Spleen (tissue), 11 donors: ENCODE measurements at regions not wholly inside any gene's neighbourhood (a gene's known extent, or its start where the extent isn't known, plus 50 kb on each side); places are given as distances from the start of the nearest gene placed in this dataset.

Source experiments
- DNase-seq: peaks from one replicate; pipeline ENCODE4 v3.0.0-alpha.2; 2020
- H3K27ac ChIP-seq, 8 donors: fragments of 200-600 bp; sonication (generic) in 7 of 8; 1 replicate in 4 of 8; 2 replicates in 4 of 8; pipeline versions ENCODE4 v1.5.0 to v1.8.0; 2016 to 2021; ENCODE audit warnings: inconsistent platforms in 4 of 8, mild to moderate bottlenecking in 4 of 8, moderate library complexity in 1 of 8
- H3K27me3 ChIP-seq, 7 donors: fragments of 200-600 bp; sonication (generic) in 6 of 7; replicated peaks in 1 of 7; 1 replicate in 4 of 7; 2 replicates in 3 of 7; pipeline versions ENCODE4 v1.5.0 to v1.8.0; 2016 to 2021; ENCODE audit warnings: inconsistent platforms in 3 of 7, mild to moderate bottlenecking in 1 of 7
- H3K36me3 ChIP-seq, 6 donors: fragments of 200-600 bp; sonication (generic) in 5 of 6; 1 replicate in 4 of 6; 2 replicates in 2 of 6; pipeline versions ENCODE4 v1.5.0 to v1.8.0; 2016 to 2021; ENCODE audit warnings: inconsistent platforms in 2 of 6
- H3K4me1 ChIP-seq, 6 donors: fragments of 200-600 bp; sonication (generic) in 5 of 6; 1 replicate in 3 of 6; 2 replicates in 3 of 6; pipeline versions ENCODE4 v1.5.0 to v1.8.0; 2016 to 2021; ENCODE audit warnings: inconsistent platforms in 3 of 6
- H3K4me3 ChIP-seq, 8 donors: fragments of 200-600 bp; sonication (generic) in 7 of 8; 1 replicate in 4 of 8; 2 replicates in 4 of 8; pipeline versions ENCODE4 v1.5.0 to v1.8.0; 2016 to 2021; ENCODE audit warnings: inconsistent platforms in 4 of 8, mild to moderate bottlenecking in 4 of 8, moderate library complexity in 2 of 8
- H3K9me3 ChIP-seq, 8 donors: fragments of 200-600 bp; sonication (generic) in 7 of 8; 1 replicate in 4 of 8; 2 replicates in 4 of 8; pipeline versions ENCODE4 v1.5.0 to v1.8.0; 2016 to 2021; ENCODE audit warnings: inconsistent platforms in 4 of 8
- POLR2A ChIP-seq, 3 donors: fragments of 450-650 bp; IDR thresholded peaks; one replicate each; pipeline ENCODE4 v1.5.1; 2017; ENCODE audit warnings: antibody characterized with exemption in 3 of 3, mild to moderate bottlenecking in 1 of 3
- POLR2AphosphoS5 ChIP-seq, 3 donors: sonication (generic); formaldehyde crosslinking; IDR thresholded peaks; one replicate each; pipeline ENCODE4 v1.5.1; 2017; ENCODE audit warnings: antibody characterized with exemption in 3 of 3
- WGBS, 5 donors: extraction: QIAGEN DNeasy Blood & Tissue Kit in 3 of 5; methylation state at CpG; one replicate each; pipeline versions ENCODE4 v1.1.5 to v1.1.7; 2013 to 2018; 5-methylcytosine and 5-hydroxymethylcytosine counted together
- intact Hi-C: fragments of 100-400 bp; cut with DNase I; formaldehyde crosslinking; loops from one replicate; pipeline ENCODE4 v1.15.0; 2023; ENCODE audit warnings: low total_unique reads
- TF ChIP-seq, protein P1 (sequence below), 11 experiments: fragments of 200-600 bp in 7 of 11; fragments of 450-650 bp in 4 of 11; sonication (generic) in 4 of 11; IDR thresholded peaks in 8 of 11; conservative IDR thresholded peaks in 3 of 11; 1 replicate in 7 of 11; 2 replicates in 4 of 11; pipeline versions ENCODE4 v1.4.0 to v1.8.0; 2016 to 2021; ENCODE audit warnings: antibody characterized with exemption in 11 of 11, inconsistent platforms in 4 of 11, mild to moderate bottlenecking in 1 of 11
- donor health status: healthy with polysubstance abuse.
- donor health status: DM: no; HTN: no; CAD: no; lungs with moderate emphysema.
- donor health status: DM: no; HTN: no; CAD: no.
- donor health status: Bipolar disorder and iron deficiency.
- donor health status: healthy.
- donor health status: DM: no; HTN: no; CAD: no.
- donor health status: DM: yes; HTN: yes; CAD: no.

DNA sequence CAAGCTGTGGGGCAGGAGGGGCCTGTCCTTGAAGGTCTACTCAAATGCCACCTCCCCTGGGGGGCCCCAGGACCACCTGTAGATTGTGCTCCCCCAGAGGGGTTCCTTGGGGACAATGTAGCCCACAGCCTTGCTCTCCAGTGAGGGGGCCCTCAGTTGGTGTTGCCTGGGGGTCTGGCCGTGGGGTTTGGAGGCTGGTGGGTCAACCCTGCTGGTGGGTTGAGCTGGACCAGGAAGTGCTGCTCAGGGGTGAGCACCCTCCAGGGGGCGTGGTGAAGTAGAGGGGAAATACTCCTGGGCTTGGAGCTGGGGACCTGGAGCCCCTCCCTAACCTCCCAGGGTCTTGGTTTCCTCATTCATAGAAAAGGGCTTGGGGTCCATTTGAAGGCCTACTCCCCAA, 143.6 kb upstream of the WNT4 start:
- Histone ChIP-seq H3K27me3 (peaks cover 0 to 11% (median 0%) of the 10 kb centered on the region in 7 donors), H3K27ac (no peak overlapping the region), H3K4me3 (no peak overlapping the region), H3K36me3 (no peaks in the 10 kb centered on the region), H3K9me3 (no peaks in the 10 kb centered on the region), H3K4me1 (no peaks in the 10 kb centered on the region)
- DNase-seq, result no peak
- intact Hi-C loops, result no loop called here
- TF ChIP-seq POLR2AphosphoS5 (IDR thresholded peaks at IDR 0.05), result no peak
- WGBS, 5 donors, result 60 to 89% (median 68%) methylated on average over 1 to 2 of the region's 2 CpGs

DNA sequence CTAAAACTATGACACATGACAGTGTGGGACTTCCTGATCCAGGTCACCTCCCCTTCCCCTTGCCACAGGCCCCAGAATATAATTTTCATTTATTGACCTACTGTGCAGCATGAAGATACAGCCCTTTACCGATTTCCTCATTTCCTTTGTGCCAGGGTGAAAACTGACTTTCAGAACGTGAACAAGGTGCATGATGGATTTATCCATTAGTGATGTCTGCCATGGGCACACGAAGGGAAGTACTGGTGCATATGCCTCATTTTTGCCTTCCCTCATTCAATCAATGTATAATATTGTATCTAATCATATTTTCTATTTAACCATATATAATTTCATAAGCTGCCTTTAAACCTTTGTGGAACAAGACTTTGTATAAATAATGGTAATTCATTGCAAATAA, 144.4 kb upstream of the WNT4 start:
- intact Hi-C loops, result no loop called here
- Histone ChIP-seq H3K9me3 (no peaks in the 10 kb centered on the region), H3K36me3 (no peaks in the 10 kb centered on the region), H3K27me3 (peaks cover 0 to 16% (median 0%) of the 10 kb centered on the region in 7 donors), H3K4me1 (peaks cover 0 to 7% (median 2%) of the 10 kb centered on the region in 6 donors), H3K4me3 (no peak overlapping the region), H3K27ac (no peak overlapping the region)
- TF ChIP-seq, protein P1, sequence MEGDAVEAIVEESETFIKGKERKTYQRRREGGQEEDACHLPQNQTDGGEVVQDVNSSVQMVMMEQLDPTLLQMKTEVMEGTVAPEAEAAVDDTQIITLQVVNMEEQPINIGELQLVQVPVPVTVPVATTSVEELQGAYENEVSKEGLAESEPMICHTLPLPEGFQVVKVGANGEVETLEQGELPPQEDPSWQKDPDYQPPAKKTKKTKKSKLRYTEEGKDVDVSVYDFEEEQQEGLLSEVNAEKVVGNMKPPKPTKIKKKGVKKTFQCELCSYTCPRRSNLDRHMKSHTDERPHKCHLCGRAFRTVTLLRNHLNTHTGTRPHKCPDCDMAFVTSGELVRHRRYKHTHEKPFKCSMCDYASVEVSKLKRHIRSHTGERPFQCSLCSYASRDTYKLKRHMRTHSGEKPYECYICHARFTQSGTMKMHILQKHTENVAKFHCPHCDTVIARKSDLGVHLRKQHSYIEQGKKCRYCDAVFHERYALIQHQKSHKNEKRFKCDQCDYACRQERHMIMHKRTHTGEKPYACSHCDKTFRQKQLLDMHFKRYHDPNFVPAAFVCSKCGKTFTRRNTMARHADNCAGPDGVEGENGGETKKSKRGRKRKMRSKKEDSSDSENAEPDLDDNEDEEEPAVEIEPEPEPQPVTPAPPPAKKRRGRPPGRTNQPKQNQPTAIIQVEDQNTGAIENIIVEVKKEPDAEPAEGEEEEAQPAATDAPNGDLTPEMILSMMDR (IDR thresholded peaks at IDR 0.05 in 8 of 11, conservative IDR thresholded peaks at IDR 0.05 in 3 of 11), result no peak
- TF ChIP-seq POLR2AphosphoS5 (IDR thresholded peaks at IDR 0.05) (no peak), POLR2A (IDR thresholded peaks at IDR 0.05) (no peak)
- DNase-seq, result no peak
- WGBS, 5 donors, result 66 to 80% (median 71%) methylated on average over 3 of the region's 3 CpGs

DNA sequence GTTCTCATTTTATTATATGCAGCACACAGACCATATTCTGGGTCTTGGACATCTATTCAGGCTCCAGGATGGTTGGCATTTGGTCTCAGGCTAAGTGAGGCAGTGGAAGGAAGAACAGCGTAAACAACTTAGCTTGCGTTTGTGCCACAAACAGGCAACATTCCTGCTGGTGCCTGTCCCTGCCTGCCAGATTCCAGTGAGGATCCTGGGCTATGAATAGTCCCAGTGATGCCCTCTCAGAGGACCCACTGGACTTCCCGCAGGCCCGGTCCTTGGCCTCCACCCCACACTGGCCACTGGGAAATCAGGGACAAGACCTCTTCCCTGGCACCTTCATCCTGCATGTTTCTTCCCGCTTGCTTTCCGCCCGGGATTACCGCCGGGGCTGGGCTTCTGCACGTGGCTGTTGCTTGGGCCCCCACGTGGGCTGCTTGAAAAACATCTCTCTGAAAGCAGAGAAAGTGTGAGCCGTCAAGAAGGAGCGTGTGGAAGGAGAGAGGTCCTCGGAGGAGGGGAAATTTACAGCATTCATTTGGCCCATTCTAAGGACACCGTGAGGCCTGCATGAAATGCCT, 145.1 kb upstream of the WNT4 start:
- Histone ChIP-seq H3K4me3 (no peak overlapping the region), H3K9me3 (no peaks in the 10 kb centered on the region), H3K27ac (no peak overlapping the region), H3K36me3 (no peaks in the 10 kb centered on the region), H3K4me1 (peaks cover 0 to 11% (median 2%) of the 10 kb centered on the region in 6 donors), H3K27me3 (peaks cover 0 to 16% (median 0%) of the 10 kb centered on the region in 7 donors)
- DNase-seq, result no peak
- intact Hi-C loops, result no loop called here
- TF ChIP-seq POLR2AphosphoS5 (IDR thresholded peaks at IDR 0.05) (no peak), POLR2A (IDR thresholded peaks at IDR 0.05) (no peak)
- TF ChIP-seq, protein P1 (IDR thresholded peaks at IDR 0.05 in 8 of 11, conservative IDR thresholded peaks at IDR 0.05 in 3 of 11), result no peak
- WGBS, 5 donors, result 70 to 84% (median 74%) methylated on average over 14 to 15 of the region's 15 CpGs

DNA sequence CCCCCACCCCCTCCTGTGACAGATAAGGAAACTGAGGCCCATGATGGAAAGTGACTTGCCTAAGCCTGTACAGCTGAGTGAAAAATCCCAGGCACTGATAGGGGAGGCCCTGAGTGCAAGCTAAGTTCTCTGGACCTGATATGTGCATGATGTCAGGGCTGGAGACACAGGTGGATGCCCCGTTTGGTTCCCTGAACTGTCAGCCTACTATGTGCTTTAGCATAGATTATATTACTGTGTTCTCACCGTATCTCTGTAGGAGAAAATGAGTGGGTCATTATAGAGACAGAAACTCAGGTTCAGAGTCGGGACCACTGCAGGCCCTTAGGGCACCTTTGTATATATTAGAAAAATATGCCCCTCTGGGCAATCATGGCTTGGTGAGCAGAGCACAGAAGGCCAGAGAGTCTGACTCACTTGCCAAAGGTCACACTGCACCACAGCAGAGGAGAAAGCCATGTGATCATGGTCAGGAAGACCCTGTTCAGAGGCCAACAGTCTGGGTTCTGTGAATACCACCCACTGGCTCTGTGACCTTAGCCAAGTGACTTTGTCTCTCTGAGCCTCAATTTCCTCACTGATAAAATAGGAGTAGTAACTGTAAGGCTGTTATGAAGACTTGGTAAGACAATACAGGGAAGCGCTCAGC, 145.8 kb upstream of the WNT4 start:
- WGBS, 5 donors, result 66 to 89% (median 83%) methylated on average over 4 of the region's 4 CpGs
- no peak for DNase-seq

More for the DNA sequence above, 145.8 kb upstream of the WNT4 start:
- Histone ChIP-seq H3K4me1 (peaks cover 0 to 11% (median 2%) of the 10 kb centered on the region in 6 donors), H3K36me3 (no peaks in the 10 kb centered on the region), H3K27me3 (peaks cover 0 to 21% (median 0%) of the 10 kb centered on the region in 7 donors), H3K9me3 (no peaks in the 10 kb centered on the region), H3K4me3 (no peak overlapping the region), H3K27ac (peak overlapping the region in 1 of 8 donors; percentile 30)
- intact Hi-C loops, result no loop called here
- TF ChIP-seq POLR2AphosphoS5 (IDR thresholded peaks at IDR 0.05) (no peak), POLR2A (IDR thresholded peaks at IDR 0.05) (no peak)
- TF ChIP-seq, protein P1 (IDR thresholded peaks at IDR 0.05 in 8 of 11, conservative IDR thresholded peaks at IDR 0.05 in 3 of 11), result no peak
